ENCODE measurements at regions not wholly inside any gene's neighbourhood (a gene's known extent, or its start where the extent isn't known, plus 50 kb on each side); places are given as distances from the start of the nearest gene placed in this dataset.
"Not testable (repeated sequence)": the region's sequence is repeated elsewhere in the genome, so short reads cannot be mapped to it uniquely, and the experiment has no call there.

GRCh38 chr3:24699078-24699477 lies 204.4 kb upstream of the THRB start:
- H3K27me3 ChIP-seq (ENCODE audit: control insufficient read depth, insufficient read depth, low read length); H3K27ac ChIP-seq (ENCODE audit: insufficient read depth, low read length, poor library complexity, severe bottlenecking); H3K9me3 ChIP-seq (ENCODE audit: control insufficient read depth in 2 of 2, low read length in 2 of 2); H3K36me3 ChIP-seq (ENCODE audit: control insufficient read depth, insufficient read depth, low read length); H3K4me1 ChIP-seq (ENCODE audit: control insufficient read depth, insufficient read depth, low read length, poor library complexity, severe bottlenecking); H3K4me1 Mint-ChIP-seq; DNase-seq; H3K27me3 Mint-ChIP-seq; H3K4me3 Mint-ChIP-seq; H3K27ac Mint-ChIP-seq; H3K4me3 ChIP-seq (ENCODE audit: low read depth, low read length); ATAC-seq (ENCODE audit: low read depth in 2 of 2); H3K36me3 Mint-ChIP-seq: not testable (repeated sequence)
- peaks cover 0 to 16% (median 2%) of the 10 kb centered on the region in 7 donors for H3K9me3 Mint-ChIP-seq

GRCh38 chr3:24704496-24704895 lies 209.8 kb upstream of the THRB start:
- H3K27me3 Mint-ChIP-seq, result no peaks in the 10 kb centered on the region
- Histone ChIP-seq H3K27ac (ENCODE audit: insufficient read depth, low read length, poor library complexity, severe bottlenecking) (no peak overlapping the region), H3K27me3 (ENCODE audit: control insufficient read depth, insufficient read depth, low read length) (no peaks in the 10 kb centered on the region), H3K9me3 (ENCODE audit: control insufficient read depth in 2 of 2, low read length in 2 of 2) (no peaks in the 10 kb centered on the region), H3K4me3 (ENCODE audit: low read depth, low read length) (no peak overlapping the region), H3K4me1 (ENCODE audit: control insufficient read depth, insufficient read depth, low read length, poor library complexity, severe bottlenecking) (no peaks in the 10 kb centered on the region), H3K36me3 (ENCODE audit: control insufficient read depth, insufficient read depth, low read length) (no peaks in the 10 kb centered on the region)
- DNase-seq (no peak), ATAC-seq (ENCODE audit: low read depth in 2 of 2) (no peak)
- no peak overlapping the region for H3K4me3 Mint-ChIP-seq
- H3K27ac Mint-ChIP-seq, result no peak overlapping the region
- no peaks in the 10 kb centered on the region for H3K36me3 Mint-ChIP-seq
- peaks cover 0 to 12% (median 2%) of the 10 kb centered on the region in 7 donors for H3K9me3 Mint-ChIP-seq
- H3K4me1 Mint-ChIP-seq, result peaks cover 0 to 6% (median 0%) of the 10 kb centered on the region in 4 donors

- Mint-ChIP-seq H3K9me3 (peaks cover 0 to 2% (median 0%) of the 10 kb centered on the region in 7 donors), H3K27me3 (no peaks in the 10 kb centered on the region), H3K27ac (no peak overlapping the region), H3K36me3 (no peaks in the 10 kb centered on the region), H3K4me3 (no peak overlapping the region), H3K4me1 (no peaks in the 10 kb centered on the region)
- H3K27me3 ChIP-seq (ENCODE audit: control insufficient read depth, insufficient read depth, low read length), result no peaks in the 10 kb centered on the region
- ATAC-seq (ENCODE audit: low read depth in 2 of 2) (no peak), DNase-seq (no peak)
- H3K9me3 ChIP-seq (ENCODE audit: control insufficient read depth in 2 of 2, low read length in 2 of 2), result no peaks in the 10 kb centered on the region
- no peak overlapping the region for H3K4me3 ChIP-seq (ENCODE audit: low read depth, low read length)
- no peaks in the 10 kb centered on the region for H3K36me3 ChIP-seq (ENCODE audit: control insufficient read depth, insufficient read depth, low read length)
- H3K27ac ChIP-seq (ENCODE audit: insufficient read depth, low read length, poor library complexity, severe bottlenecking), result no peak overlapping the region
- no peaks in the 10 kb centered on the region for H3K4me1 ChIP-seq (ENCODE audit: control insufficient read depth, insufficient read depth, low read length, poor library complexity, severe bottlenecking)
These were observed 213.3 kb upstream of the THRB start for GRCh38 chr3:24707936-24708335.

- Histone ChIP-seq H3K9me3 (ENCODE audit: control insufficient read depth in 2 of 2, low read length in 2 of 2) (no peaks in the 10 kb centered on the region), H3K36me3 (ENCODE audit: control insufficient read depth, insufficient read depth, low read length) (no peaks in the 10 kb centered on the region), H3K27ac (ENCODE audit: insufficient read depth, low read length, poor library complexity, severe bottlenecking) (no peak overlapping the region), H3K4me1 (ENCODE audit: control insufficient read depth, insufficient read depth, low read length, poor library complexity, severe bottlenecking) (no peaks in the 10 kb centered on the region), H3K27me3 (ENCODE audit: control insufficient read depth, insufficient read depth, low read length) (no peaks in the 10 kb centered on the region), H3K4me3 (ENCODE audit: low read depth, low read length) (no peak overlapping the region)
- Mint-ChIP-seq H3K36me3 (no peaks in the 10 kb centered on the region), H3K4me1 (no peaks in the 10 kb centered on the region), H3K27ac (no peak overlapping the region), H3K4me3 (no peak overlapping the region), H3K9me3 (peaks cover 0 to 3% (median 0%) of the 10 kb centered on the region in 7 donors), H3K27me3 (no peaks in the 10 kb centered on the region)
- ATAC-seq (ENCODE audit: low read depth in 2 of 2), result no peak
- no peak for DNase-seq
These were observed 215.3 kb upstream of the THRB start for GRCh38 chr3:24709956-24710355.

- Mint-ChIP-seq H3K9me3 (peaks cover 0 to 3% (median 0%) of the 10 kb centered on the region in 7 donors), H3K4me3 (no peak overlapping the region), H3K4me1 (no peaks in the 10 kb centered on the region), H3K27ac (no peak overlapping the region), H3K27me3 (no peaks in the 10 kb centered on the region), H3K36me3 (no peaks in the 10 kb centered on the region)
- Histone ChIP-seq H3K27me3 (ENCODE audit: control insufficient read depth, insufficient read depth, low read length) (no peaks in the 10 kb centered on the region), H3K36me3 (ENCODE audit: control insufficient read depth, insufficient read depth, low read length) (no peaks in the 10 kb centered on the region), H3K9me3 (ENCODE audit: control insufficient read depth in 2 of 2, low read length in 2 of 2) (no peaks in the 10 kb centered on the region), H3K27ac (ENCODE audit: insufficient read depth, low read length, poor library complexity, severe bottlenecking) (no peak overlapping the region), H3K4me1 (ENCODE audit: control insufficient read depth, insufficient read depth, low read length, poor library complexity, severe bottlenecking) (no peaks in the 10 kb centered on the region), H3K4me3 (ENCODE audit: low read depth, low read length) (no peak overlapping the region)
- DNase-seq, result no peak
- ATAC-seq (ENCODE audit: low read depth in 2 of 2), result no peak
These were observed 218.9 kb upstream of the THRB start for GRCh38 chr3:24713516-24713915.

- no peak overlapping the region for H3K4me3 Mint-ChIP-seq
- H3K9me3 Mint-ChIP-seq, result peaks cover 0 to 3% (median 0%) of the 10 kb centered on the region in 7 donors
- H3K27me3 Mint-ChIP-seq, result no peaks in the 10 kb centered on the region
- DNase-seq (no peak), ATAC-seq (ENCODE audit: low read depth in 2 of 2) (no peak)
- H3K36me3 ChIP-seq (ENCODE audit: control insufficient read depth, insufficient read depth, low read length), result no peaks in the 10 kb centered on the region
- H3K9me3 ChIP-seq (ENCODE audit: control insufficient read depth in 2 of 2, low read length in 2 of 2), result no peaks in the 10 kb centered on the region
- no peak overlapping the region for H3K27ac ChIP-seq (ENCODE audit: insufficient read depth, low read length, poor library complexity, severe bottlenecking)
- H3K27me3 ChIP-seq (ENCODE audit: control insufficient read depth, insufficient read depth, low read length), result no peaks in the 10 kb centered on the region
- H3K4me1 ChIP-seq (ENCODE audit: control insufficient read depth, insufficient read depth, low read length, poor library complexity, severe bottlenecking), result no peaks in the 10 kb centered on the region
- H3K36me3 Mint-ChIP-seq, result no peaks in the 10 kb centered on the region
- H3K4me3 ChIP-seq (ENCODE audit: low read depth, low read length), result no peak overlapping the region
- no peaks in the 10 kb centered on the region for H3K4me1 Mint-ChIP-seq
- H3K27ac Mint-ChIP-seq, result no peak overlapping the region
These were observed 219.8 kb upstream of the THRB start for GRCh38 chr3:24714436-24714835.

- no peak overlapping the region for H3K4me3 Mint-ChIP-seq
- DNase-seq (no peak), ATAC-seq (ENCODE audit: low read depth in 2 of 2) (no peak)
- H3K36me3 ChIP-seq (ENCODE audit: control insufficient read depth, insufficient read depth, low read length), result no peaks in the 10 kb centered on the region
- H3K27me3 Mint-ChIP-seq, result no peaks in the 10 kb centered on the region
- H3K9me3 Mint-ChIP-seq, result peaks cover 0 to 3% (median 0%) of the 10 kb centered on the region in 7 donors
- H3K9me3 ChIP-seq (ENCODE audit: control insufficient read depth in 2 of 2, low read length in 2 of 2), result no peaks in the 10 kb centered on the region
- no peaks in the 10 kb centered on the region for H3K4me1 Mint-ChIP-seq
- no peaks in the 10 kb centered on the region for H3K27me3 ChIP-seq (ENCODE audit: control insufficient read depth, insufficient read depth, low read length)
- H3K4me3 ChIP-seq (ENCODE audit: low read depth, low read length), result no peak overlapping the region
- H3K4me1 ChIP-seq (ENCODE audit: control insufficient read depth, insufficient read depth, low read length, poor library complexity, severe bottlenecking), result no peaks in the 10 kb centered on the region
- no peak overlapping the region for H3K27ac Mint-ChIP-seq
- no peaks in the 10 kb centered on the region for H3K36me3 Mint-ChIP-seq
- H3K27ac ChIP-seq (ENCODE audit: insufficient read depth, low read length, poor library complexity, severe bottlenecking), result no peak overlapping the region
These were observed 220.6 kb upstream of the THRB start for GRCh38 chr3:24715171-24715792.

- H3K9me3 ChIP-seq (ENCODE audit: control insufficient read depth in 2 of 2, low read length in 2 of 2), result no peaks in the 10 kb centered on the region
- DNase-seq (no peak), ATAC-seq (ENCODE audit: low read depth in 2 of 2) (no peak)
- H3K27me3 ChIP-seq (ENCODE audit: control insufficient read depth, insufficient read depth, low read length), result no peaks in the 10 kb centered on the region
- H3K9me3 Mint-ChIP-seq, result peaks cover 0 to 4% (median 3%) of the 10 kb centered on the region in 7 donors
- no peaks in the 10 kb centered on the region for H3K4me1 Mint-ChIP-seq
- no peak overlapping the region for H3K27ac ChIP-seq (ENCODE audit: insufficient read depth, low read length, poor library complexity, severe bottlenecking)
- no peaks in the 10 kb centered on the region for H3K36me3 Mint-ChIP-seq
- no peaks in the 10 kb centered on the region for H3K27me3 Mint-ChIP-seq
- no peak overlapping the region for H3K27ac Mint-ChIP-seq
- H3K36me3 ChIP-seq (ENCODE audit: control insufficient read depth, insufficient read depth, low read length), result no peaks in the 10 kb centered on the region
- no peak overlapping the region for H3K4me3 ChIP-seq (ENCODE audit: low read depth, low read length)
- H3K4me3 Mint-ChIP-seq, result no peak overlapping the region
- no peaks in the 10 kb centered on the region for H3K4me1 ChIP-seq (ENCODE audit: control insufficient read depth, insufficient read depth, low read length, poor library complexity, severe bottlenecking)
These were observed 227.4 kb upstream of the THRB start for GRCh38 chr3:24722087-24722486.

All from CD4-positive, CD25-positive, alpha-beta regulatory T cell (primary cell).